NCI-H128 (cell line): ENCODE measurements at regions not wholly inside any gene's neighbourhood (a gene's known extent, or its start where the extent isn't known, plus 50 kb on each side); places are given as distances from the start of the nearest gene placed in this dataset.
A peak's percentile ranks its signal among the peaks of the same experiment; 100 is the strongest.

Source experiments
- DNase-seq: peaks from one replicate; lab custom pipeline; 2025; ENCODE audit not compliant: unreplicated experiment; lab: John Stamatoyannopoulos, UW

GRCh38 chr13:33743438-33744368, 74.2 kb upstream of the RFC3 start:
- DNase-seq: no peak

- no peak for DNase-seq
Observed at GRCh38 chr13:33744589-33745369, 73.2 kb upstream of the RFC3 start.

GRCh38 chr13:33745370-33746324, 72.3 kb upstream of the RFC3 start:
- peak; percentile 14 for DNase-seq

GRCh38 chr13:33746867-33747266, 71.1 kb upstream of the RFC3 start:
- DNase-seq: no peak

GRCh38 chr13:33751151-33751550, 66.8 kb upstream of the RFC3 start:
- no peak for DNase-seq

GRCh38 chr13:33752094-33752493, 65.9 kb upstream of the RFC3 start:
- no peak for DNase-seq

GRCh38 chr13:33752597-33752996, 65.4 kb upstream of the RFC3 start:
- DNase-seq: no peak

GRCh38 chr13:33756929-33757328, 61.0 kb upstream of the RFC3 start:
- DNase-seq: no peak

- DNase-seq: no peak
Observed at GRCh38 chr13:33757713-33758112, 60.2 kb upstream of the RFC3 start.

- DNase-seq: no peak
Observed at GRCh38 chr13:33758113-33758512, 59.8 kb upstream of the RFC3 start.

GRCh38 chr13:33761740-33762139, 56.2 kb upstream of the RFC3 start:
- no peak for DNase-seq

- DNase-seq: no peak
Observed at GRCh38 chr13:33763021-33763420, 54.9 kb upstream of the RFC3 start.

- DNase-seq: no peak
Observed at GRCh38 chr13:33764716-33765115, 53.2 kb upstream of the RFC3 start.

- no peak for DNase-seq
Observed at GRCh38 chr13:33766329-33767123, 51.4 kb upstream of the RFC3 start.

GRCh38 chr13:33767140-33767539, 50.8 kb upstream of the RFC3 start:
- DNase-seq: no peak
